Prostate gland (tissue), 2 donors: ENCODE measurements at regions not wholly inside any gene's neighbourhood (a gene's known extent, or its start where the extent isn't known, plus 50 kb on each side); places are given as distances from the start of the nearest gene placed in this dataset.
A peak's percentile ranks its signal among the peaks of the same experiment; 100 is the strongest.

Experiments used
- CTCF ChIP-seq, 4 experiments: fragments of 200-600 bp in 2 of 4; fragments of 450-650 bp in 2 of 4; sonication (generic) in 2 of 4; IDR thresholded peaks; 1 replicate in 3 of 4; 2 replicates in 1 of 4; pipeline ENCODE4 v1.5.1; 2016 to 2019; ENCODE audit warnings: antibody characterized with exemption in 4 of 4, mild to moderate bottlenecking in 2 of 4, moderate library complexity in 2 of 4
- POLR2AphosphoS5 ChIP-seq: sonication (generic); formaldehyde crosslinking; IDR thresholded peaks from one replicate; pipeline ENCODE4 v1.6.1; 2017; ENCODE audit warnings: antibody characterized with exemption

- TF ChIP-seq CTCF (IDR thresholded peaks at IDR 0.05) (peak in 3 of 4 experiments; percentile 18 to 50 (median 46)), POLR2AphosphoS5 (peak; percentile 65)
Observed at GRCh38 chrX:45515262-45516215, 314.9 kb upstream of the DIPK2B start.
